CD4-positive, alpha-beta T cell (primary cell): ENCODE measurements at regions not wholly inside any gene's neighbourhood (a gene's known extent, or its start where the extent isn't known, plus 50 kb on each side); places are given as distances from the start of the nearest gene placed in this dataset.

Source experiments
- ATAC-seq: fragments of 200-7000 bp; cut with Tn5 transposase; one replicate; pipeline ENCODE4 v1.10.0; 2022; ENCODE audit warnings: mild to moderate bottlenecking; ENCODE audit not compliant: poor library complexity
- CTCF ChIA-PET: fragments of 350-600 bp; sonication (Branson Sonifier 250); formaldehyde crosslinking; loops from one replicate; lab custom pipeline; 2021; ENCODE audit warnings: antibody characterized with exemption, inconsistent platforms; lab: Charles Lee
- POLR2A ChIA-PET: fragments of 350-600 bp; sonication (Branson Sonifier 250); formaldehyde crosslinking; loops from one replicate; lab custom pipeline; 2021; ENCODE audit warnings: antibody characterized with exemption, inconsistent platforms; lab: Charles Lee
- DNase-seq, 14 experiments: peaks; one replicate each; pipeline ENCODE4 v3.0.0-alpha.2; 2013 to 2020; ENCODE audit warnings: mixed read lengths in 2 of 14
- H3K27ac ChIP-seq, 2 donors: one replicate each; pipeline versions ENCODE4 v1.5.1 to v1.7.0; 2013; ENCODE audit warnings: low read length in 2 of 2, low read depth in 1 of 2, mild to moderate bottlenecking in 1 of 2
- H3K27me3 ChIP-seq, 2 experiments: 1 replicate in 1 of 2; 2 replicates in 1 of 2; pipeline versions ENCODE4 v1.6.1 to v1.7.0; 2013; ENCODE audit warnings: low read length in 2 of 2, control low read depth in 1 of 2, mild to moderate bottlenecking in 1 of 2, moderate library complexity in 1 of 2; ENCODE audit not compliant: insufficient read depth in 2 of 2, control insufficient read depth in 1 of 2
- H3K36me3 ChIP-seq: one replicate; pipeline ENCODE4 v1.6.1; 2013; ENCODE audit warnings: low read length, control low read depth; ENCODE audit not compliant: insufficient read depth
- H3K4me1 ChIP-seq: one replicate; pipeline ENCODE4 v1.6.1; 2013; ENCODE audit warnings: low read length, control low read depth; ENCODE audit not compliant: insufficient read depth
- H3K4me3 ChIP-seq: one replicate; pipeline ENCODE4 v1.5.1; 2013; ENCODE audit warnings: mild to moderate bottlenecking, low read length, moderate library complexity
- H3K9me3 ChIP-seq, 2 experiments: 1 replicate in 1 of 2; 2 replicates in 1 of 2; pipeline versions ENCODE4 v1.6.1 to v1.7.0; 2013; ENCODE audit warnings: low read length in 2 of 2, mild to moderate bottlenecking in 2 of 2, control low read depth in 1 of 2, moderate library complexity in 1 of 2; ENCODE audit not compliant: control insufficient read depth in 1 of 2, insufficient read depth in 1 of 2
- H3K27ac Mint-ChIP-seq: one replicate; pipeline ENCODE4 v1.8.0; 2020; ENCODE audit warnings: mixed read lengths
- H3K27me3 Mint-ChIP-seq: one replicate; pipeline ENCODE4 v1.8.0; 2021; ENCODE audit warnings: mixed read lengths
- H3K36me3 Mint-ChIP-seq: one replicate; pipeline ENCODE4 v1.8.0; 2021; ENCODE audit warnings: low read depth, mixed read lengths
- H3K4me1 Mint-ChIP-seq: one replicate; pipeline ENCODE4 v1.8.0; 2021; ENCODE audit warnings: low read depth, mixed read lengths
- H3K4me3 Mint-ChIP-seq: one replicate; pipeline ENCODE4 v1.8.0; 2020; ENCODE audit warnings: mild to moderate bottlenecking, mixed read lengths
- H3K9me3 Mint-ChIP-seq: one replicate; pipeline ENCODE4 v1.8.0; 2020; ENCODE audit warnings: mixed read lengths
- CTCF ChIP-seq: fragments of 200-600 bp; IDR thresholded peaks from one replicate; pipeline ENCODE4 v1.8.0; 2022; ENCODE audit warnings: antibody characterized with exemption, mild to moderate bottlenecking
- intact Hi-C, 2 experiments: fragments of 100-400 bp; cut with DNase I in 1 of 2; cut with micrococcal nuclease in 1 of 2; formaldehyde crosslinking; loops; one replicate each; pipeline versions ENCODE4 v1.15.1 to v1.9.0; 2023 to 2025; cut with DNase I, micrococcal nuclease

DNA sequence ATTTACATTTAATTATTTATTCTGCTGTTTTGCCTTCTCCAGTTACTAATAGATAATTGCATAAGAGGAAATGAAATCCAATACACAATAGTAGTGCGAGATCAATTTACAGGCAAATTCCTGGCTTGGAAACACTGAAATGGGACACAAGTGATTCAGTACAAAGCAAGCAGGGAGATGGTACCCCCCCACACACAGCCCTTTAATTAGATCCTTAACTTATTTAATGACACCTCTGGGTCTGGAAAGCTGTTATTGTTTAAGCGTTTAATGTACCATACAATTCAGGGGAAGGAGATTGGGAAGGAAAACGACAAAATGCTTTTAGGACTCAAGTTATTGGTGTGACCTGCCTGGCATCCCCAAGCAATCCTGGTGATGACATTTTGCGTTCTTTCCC lies 318.2 kb downstream of the NPIPA8 start:
- DNase-seq = no peak
- Mint-ChIP-seq H3K36me3 (no peaks in the 10 kb centered on the region), H3K4me3 (no peak overlapping the region), H3K27me3 (peaks cover 9% of the 10 kb centered on the region), H3K27ac (no peak overlapping the region), H3K4me1 (no peaks in the 10 kb centered on the region), H3K9me3 (no peaks in the 10 kb centered on the region)
- Histone ChIP-seq H3K4me3 (no peak overlapping the region), H3K36me3 (no peaks in the 10 kb centered on the region), H3K4me1 (no peaks in the 10 kb centered on the region), H3K9me3 (no peaks in the 10 kb centered on the region), H3K27ac (no peak overlapping the region), H3K27me3 (no peaks in the 10 kb centered on the region)
- ATAC-seq = no peak
- intact Hi-C loops = no loop called here
- CTCF ChIA-PET = no interaction called here
- POLR2A ChIA-PET = no interaction called here
- TF ChIP-seq CTCF = no peak

- Histone ChIP-seq H3K36me3 (no peaks in the 10 kb centered on the region), H3K4me3 (no peak overlapping the region), H3K9me3 (no peaks in the 10 kb centered on the region), H3K27ac (no peak overlapping the region), H3K27me3 (no peaks in the 10 kb centered on the region), H3K4me1 (no peaks in the 10 kb centered on the region)
- peaks cover 3% of the 10 kb centered on the region for H3K27me3 Mint-ChIP-seq
- CTCF ChIA-PET = no interaction called here
- no peaks in the 10 kb centered on the region for H3K36me3 Mint-ChIP-seq
- no peak for TF ChIP-seq CTCF
- no peak overlapping the region for H3K4me3 Mint-ChIP-seq
- no peaks in the 10 kb centered on the region for H3K4me1 Mint-ChIP-seq
- intact Hi-C loops = no loop called here
- POLR2A ChIA-PET = no interaction called here
- H3K27ac Mint-ChIP-seq = no peak overlapping the region
- no peak for DNase-seq
- H3K9me3 Mint-ChIP-seq = no peaks in the 10 kb centered on the region
- ATAC-seq = no peak
Measured at GRCh38 chr16:18013863-18014262, 322.7 kb downstream of the NPIPA8 start.

GRCh38 chr16:18008356-18008755 lies 328.2 kb downstream of the NPIPA8 start:
- H3K4me1 Mint-ChIP-seq = no peaks in the 10 kb centered on the region
- ChIA-PET POLR2A (no interaction called here), CTCF (no interaction called here)
- H3K4me3 Mint-ChIP-seq = no peak overlapping the region
- H3K27ac Mint-ChIP-seq = no peak overlapping the region
- Histone ChIP-seq H3K27ac (no peak overlapping the region), H3K9me3 (no peaks in the 10 kb centered on the region), H3K4me3 (no peak overlapping the region), H3K36me3 (no peaks in the 10 kb centered on the region), H3K27me3 (no peaks in the 10 kb centered on the region), H3K4me1 (no peaks in the 10 kb centered on the region)
- TF ChIP-seq CTCF = no peak
- H3K36me3 Mint-ChIP-seq = no peaks in the 10 kb centered on the region
- peaks cover 3% of the 10 kb centered on the region for H3K27me3 Mint-ChIP-seq
- ATAC-seq (no peak), DNase-seq (no peak)
- intact Hi-C loops = no loop called here
- peaks cover 3% of the 10 kb centered on the region for H3K9me3 Mint-ChIP-seq
